ENCODE measurements at regions not wholly inside any gene's neighbourhood (a gene's known extent, or its start where the extent isn't known, plus 50 kb on each side); places are given as distances from the start of the nearest gene placed in this dataset.

DNA sequence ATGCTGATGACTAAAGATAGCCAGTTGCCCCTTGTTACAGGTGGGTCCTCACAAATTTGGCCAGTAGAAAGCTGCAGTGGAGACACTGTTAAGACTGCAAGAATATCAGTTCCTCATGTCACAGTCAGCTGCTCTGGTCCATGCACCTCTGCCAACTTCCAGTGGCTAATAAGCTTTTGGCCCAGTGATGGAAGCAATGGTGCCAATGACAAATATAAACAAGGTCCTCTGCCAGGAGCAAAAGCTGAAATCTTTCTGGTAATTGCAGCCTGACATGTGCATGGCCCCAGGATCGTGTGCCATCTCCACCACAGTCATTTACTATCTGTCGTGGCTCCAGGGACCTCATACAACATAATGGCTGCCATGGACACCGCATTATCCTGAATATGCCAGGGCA lies 85.4 kb upstream of the TMEM260 start:
- no peak for DNase-seq (ENCODE audit: insufficient read length, low spot score)
- no peak for FAIRE-seq

DNA sequence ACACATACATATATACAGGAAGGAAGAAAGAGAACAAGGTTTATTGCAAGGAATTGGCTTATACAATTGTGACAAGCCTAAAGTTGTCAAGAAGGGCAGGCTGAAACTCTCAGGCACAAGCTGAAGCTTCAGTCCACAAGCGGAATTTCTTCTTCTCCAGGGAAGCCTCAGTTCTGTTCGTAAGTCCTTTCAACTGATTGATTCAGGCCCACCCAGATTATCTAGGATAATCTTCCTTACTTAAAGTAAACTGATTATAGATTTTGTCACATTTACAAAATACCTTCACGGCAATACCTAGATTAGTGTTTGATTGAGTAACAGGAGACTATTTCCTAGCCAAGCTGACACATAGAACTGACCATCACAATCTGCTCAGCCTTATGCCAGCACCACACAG lies 81.5 kb upstream of the TMEM260 start:
- DNase-seq (ENCODE audit: insufficient read length, low spot score): no peak
- FAIRE-seq: no peak

DNA sequence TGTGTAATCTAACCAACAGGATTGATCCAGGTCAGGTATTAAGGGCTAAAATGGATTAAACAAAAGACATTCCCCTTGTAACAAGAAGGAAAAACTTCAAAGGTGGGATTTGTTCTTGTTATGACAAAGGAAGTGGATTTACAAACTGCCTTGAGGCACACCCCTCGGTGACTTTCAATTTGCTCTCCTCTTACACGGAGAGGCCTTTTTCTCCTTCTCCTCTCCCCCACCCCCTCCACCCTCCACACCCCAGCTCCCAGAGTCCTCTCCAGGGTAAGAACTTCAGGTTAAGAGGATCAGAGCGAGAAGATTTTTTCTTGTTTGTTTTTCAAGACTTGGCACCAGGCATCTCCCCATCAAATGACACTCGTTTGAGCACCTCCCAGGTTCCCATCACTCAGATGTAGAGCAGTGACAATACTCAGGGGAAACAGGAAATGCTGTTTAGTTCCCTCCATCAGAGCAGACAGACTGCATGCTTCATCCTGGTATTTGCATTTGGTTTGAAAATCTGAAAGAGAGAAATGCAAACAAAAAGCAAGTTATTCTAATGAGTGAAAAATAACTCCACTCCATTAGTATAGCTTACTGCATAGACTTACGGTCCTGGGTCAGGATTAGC lies 77.6 kb upstream of the TMEM260 start:
- DNase-seq (ENCODE audit: insufficient read length, low spot score) (no peak), FAIRE-seq (no peak)

DNA sequence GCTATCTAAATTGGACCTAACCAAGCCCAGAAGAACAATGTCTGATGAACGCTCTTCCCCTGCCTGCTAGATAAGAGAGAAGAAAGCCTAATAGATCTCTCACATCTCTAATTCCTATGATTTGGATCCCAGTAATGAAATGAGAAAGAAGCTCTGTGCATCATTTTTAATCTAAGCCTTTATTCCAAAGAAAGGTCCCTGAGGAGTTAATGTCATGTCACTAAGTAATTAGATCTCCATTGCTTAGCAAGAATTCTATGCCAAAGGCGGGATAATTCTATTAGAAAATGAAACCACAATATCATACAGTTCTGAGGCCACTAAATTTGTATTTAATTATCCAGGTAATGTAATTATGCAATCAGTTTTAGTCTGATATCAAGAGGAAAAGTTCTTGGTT lies 74.2 kb upstream of the TMEM260 start:
- FAIRE-seq: no peak
- no peak for DNase-seq (ENCODE audit: insufficient read length, low spot score)

DNA sequence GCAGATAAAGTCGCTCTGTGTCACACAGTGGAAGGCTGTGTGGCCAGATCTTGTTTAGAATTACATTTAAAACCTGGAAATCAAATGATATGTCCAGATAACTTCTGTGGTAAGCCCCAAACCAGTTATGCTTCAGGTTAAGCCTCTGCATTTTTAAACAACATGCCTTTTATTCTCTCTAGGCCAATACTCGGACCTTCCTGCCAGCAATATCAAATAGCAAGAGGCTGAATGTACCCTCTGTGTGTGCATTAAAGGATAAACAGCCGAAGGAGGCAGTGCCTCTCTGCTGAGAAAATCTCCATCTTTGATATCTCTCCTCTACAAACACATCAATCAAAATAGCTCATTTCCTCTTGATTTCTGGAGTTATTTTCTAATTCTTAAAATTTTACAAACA lies 67.1 kb upstream of the TMEM260 start:
- DNase-seq (ENCODE audit: insufficient read length, low spot score) (no peak), FAIRE-seq (no peak)

DNA sequence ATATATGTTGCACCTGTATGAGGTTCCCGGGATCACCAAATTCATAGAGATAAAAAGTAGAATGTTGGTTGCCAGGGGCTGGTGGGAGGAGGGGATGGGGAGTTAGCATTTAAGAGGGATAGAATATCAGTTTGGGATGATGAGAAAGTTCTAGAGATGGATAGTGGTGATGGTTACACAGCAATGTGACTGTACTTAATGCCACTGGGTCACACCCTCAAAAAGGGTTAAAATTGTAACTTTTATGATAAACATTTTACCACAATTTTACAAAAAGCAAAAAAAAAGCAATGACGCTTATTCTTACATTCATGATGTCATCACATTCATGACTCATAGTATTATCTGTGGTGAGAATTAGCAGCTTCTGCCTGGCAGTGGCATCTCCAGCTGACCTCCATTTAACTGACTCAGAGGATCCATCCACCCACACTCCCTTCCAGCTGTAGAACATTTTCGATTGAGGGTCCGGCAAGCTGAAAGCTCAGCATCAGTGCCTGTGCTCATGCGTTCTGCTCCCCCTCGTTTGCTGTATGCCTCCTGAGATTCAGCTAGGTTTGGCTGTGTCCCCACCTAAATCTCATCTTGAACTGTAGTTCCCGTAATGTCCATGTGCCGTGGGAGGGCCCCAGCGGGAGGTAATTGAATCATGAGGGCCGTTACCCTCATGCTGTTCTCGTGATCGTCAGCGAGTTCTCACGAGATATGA lies 64.8 kb upstream of the TMEM260 start:
- DNase-seq (ENCODE audit: insufficient read length, low spot score) (no peak), FAIRE-seq (no peak)

DNA sequence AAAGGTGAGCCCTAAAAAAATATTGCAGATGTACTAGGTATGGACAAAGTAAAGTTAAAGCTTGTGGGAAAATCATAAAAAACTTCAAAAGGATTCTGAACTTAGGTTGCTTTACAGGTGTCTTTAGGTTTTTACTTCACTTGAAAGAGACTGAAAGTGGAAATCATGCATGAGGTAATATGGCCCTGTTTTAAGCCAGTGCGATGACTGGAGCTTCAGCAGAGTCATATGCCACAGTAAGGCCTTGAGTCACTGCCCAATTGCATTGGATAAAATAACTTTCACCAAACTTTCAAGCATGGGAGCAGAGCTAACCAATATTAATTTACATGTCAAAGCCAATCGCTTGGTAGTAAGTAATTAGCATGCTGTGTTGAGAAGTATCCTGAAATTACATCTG lies 63.9 kb upstream of the TMEM260 start:
- DNase-seq (ENCODE audit: insufficient read length, low spot score): no peak
- no peak for FAIRE-seq

DNA sequence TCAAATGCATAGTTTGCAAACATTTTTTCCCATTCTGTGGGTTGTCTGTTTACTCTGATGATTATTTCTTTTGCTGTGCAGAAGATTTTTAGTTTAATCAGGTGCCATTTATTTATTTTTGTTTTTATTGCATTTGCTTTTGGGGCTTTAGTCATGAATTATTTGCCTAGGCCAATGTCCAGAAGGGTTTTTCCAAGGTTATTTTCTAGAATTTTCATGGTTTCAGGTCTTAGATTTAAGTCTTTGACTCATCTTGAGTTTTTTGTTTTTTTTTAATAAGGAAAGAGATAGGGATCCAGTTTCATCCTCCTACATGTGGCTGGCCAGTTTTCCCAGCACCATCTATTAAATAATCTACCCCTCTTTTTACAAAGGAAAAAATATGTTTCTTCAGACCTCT lies 57.2 kb upstream of the TMEM260 start:
- FAIRE-seq: no peak
- no peak for DNase-seq (ENCODE audit: insufficient read length, low spot score)

DNA sequence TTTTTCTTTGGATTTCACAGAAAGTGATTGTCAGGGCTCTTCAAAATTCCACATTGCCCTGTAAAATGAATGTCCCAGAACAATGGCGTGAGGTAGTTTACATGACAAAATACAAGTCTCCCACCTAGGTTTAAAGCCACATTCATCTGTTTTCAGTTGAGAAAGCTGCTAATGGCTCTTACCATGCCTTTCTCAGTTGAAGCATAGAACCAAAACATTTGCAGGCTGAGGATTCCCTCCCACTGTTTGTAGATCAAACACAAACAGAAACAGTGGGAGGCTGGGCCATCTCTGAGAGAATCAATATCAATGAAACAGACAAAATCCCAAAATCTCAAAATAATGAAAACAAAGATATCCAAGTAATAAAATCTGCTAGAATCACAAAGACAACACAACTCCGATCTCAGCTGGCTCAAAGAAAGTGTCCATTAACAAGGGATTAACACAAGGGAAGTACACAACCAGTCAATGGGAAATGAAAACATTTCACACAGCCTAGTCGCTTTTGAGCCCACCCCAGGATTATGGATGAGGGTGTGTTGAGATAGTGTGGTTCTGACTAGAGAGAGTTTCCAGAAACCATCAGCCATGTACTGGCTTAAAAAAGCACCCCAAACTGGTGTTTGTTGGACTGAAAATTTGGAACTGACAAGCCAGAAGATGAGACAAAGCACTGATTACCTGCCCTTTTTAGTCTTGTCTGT lies 54.5 kb upstream of the TMEM260 start:
- DNase-seq (ENCODE audit: insufficient read length, low spot score): no peak
- FAIRE-seq: no peak

DNA sequence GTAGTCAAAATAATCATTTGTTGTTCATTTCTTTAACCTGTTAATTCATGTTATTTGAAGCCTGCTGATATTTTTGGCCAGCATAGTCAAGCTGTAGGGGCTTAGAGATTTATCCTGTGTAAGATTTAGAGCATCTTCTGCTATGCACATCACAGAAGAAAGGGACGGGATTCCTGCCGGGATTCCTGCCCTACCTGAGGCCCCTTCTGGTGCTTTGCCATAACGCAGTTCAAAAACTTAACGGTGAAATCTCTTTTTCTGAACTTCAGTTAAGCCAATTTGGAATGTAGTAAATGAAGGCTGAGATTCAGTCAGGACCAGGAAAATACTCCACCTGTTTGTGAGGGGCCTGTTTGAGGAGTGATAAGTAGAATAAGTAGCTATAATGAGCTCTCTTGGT lies 50.7 kb upstream of the TMEM260 start:
- DNase-seq (ENCODE audit: insufficient read length, low spot score) (no peak), FAIRE-seq (no peak)
